ENCODE measurements at regions not wholly inside any gene's neighbourhood (a gene's known extent, or its start where the extent isn't known, plus 50 kb on each side); places are given as distances from the start of the nearest gene placed in this dataset.

DNA sequence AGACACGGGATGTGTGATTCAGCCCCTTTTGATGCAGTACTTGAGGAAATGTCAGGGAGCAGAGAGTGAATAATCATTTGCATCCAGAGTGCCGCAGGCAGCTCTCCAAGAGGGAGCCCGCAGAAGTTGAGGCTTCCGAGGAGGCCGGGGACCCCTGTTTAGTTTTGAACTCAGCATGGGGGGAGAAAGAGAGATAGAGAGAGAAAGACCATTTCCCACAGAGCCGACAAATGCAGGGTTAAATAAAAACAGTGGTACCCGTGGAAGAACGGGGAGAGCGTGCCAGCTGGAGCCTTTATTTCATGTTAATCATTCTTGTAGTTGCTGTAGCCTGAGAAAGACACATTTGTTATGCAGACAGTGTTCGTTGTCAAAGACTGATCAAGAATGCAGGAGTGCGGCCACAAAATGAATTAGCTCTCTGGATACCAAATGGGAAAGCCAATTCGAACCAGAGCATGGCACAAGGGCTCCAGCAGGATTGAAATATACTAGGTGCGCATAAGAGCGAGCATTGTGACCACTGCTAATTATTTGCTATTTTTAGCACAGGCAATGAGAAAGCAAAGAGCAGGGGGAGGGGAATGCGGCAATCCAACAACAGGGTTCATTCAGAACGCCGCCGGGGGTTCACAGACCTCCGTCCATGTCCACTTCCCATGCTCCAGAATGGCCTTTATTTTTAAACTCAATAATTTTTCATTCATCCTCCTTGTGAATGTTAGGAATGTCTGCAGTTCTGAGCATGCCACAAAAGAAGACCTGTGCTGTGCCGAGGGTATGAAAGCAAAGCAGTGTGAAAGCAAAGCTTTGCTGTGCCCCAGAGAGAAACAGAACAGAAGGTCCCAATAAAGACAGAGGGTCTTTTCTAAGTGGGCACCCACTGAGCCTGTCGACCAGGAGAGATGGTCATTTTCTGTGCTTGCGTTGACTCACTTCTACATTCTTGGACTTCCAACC lies 243.9 kb upstream of the VCX3A start:
- Mint-ChIP-seq H3K9me3 (ENCODE audit: low read depth) (no peaks in the 10 kb centered on the region), H3K27me3 (no peaks in the 10 kb centered on the region), H3K4me3 (ENCODE audit: low read depth) (peak overlapping the region; percentile 47), H3K27ac (peak overlapping the region; percentile 79), H3K36me3 (ENCODE audit: insufficient read depth) (no peaks in the 10 kb centered on the region), H3K4me1 (ENCODE audit: low read depth) (peaks cover 13% of the 10 kb centered on the region)
- no peak for DNase-seq (ENCODE audit: low spot score, unreplicated experiment)
- TF ChIP-seq, protein P1, sequence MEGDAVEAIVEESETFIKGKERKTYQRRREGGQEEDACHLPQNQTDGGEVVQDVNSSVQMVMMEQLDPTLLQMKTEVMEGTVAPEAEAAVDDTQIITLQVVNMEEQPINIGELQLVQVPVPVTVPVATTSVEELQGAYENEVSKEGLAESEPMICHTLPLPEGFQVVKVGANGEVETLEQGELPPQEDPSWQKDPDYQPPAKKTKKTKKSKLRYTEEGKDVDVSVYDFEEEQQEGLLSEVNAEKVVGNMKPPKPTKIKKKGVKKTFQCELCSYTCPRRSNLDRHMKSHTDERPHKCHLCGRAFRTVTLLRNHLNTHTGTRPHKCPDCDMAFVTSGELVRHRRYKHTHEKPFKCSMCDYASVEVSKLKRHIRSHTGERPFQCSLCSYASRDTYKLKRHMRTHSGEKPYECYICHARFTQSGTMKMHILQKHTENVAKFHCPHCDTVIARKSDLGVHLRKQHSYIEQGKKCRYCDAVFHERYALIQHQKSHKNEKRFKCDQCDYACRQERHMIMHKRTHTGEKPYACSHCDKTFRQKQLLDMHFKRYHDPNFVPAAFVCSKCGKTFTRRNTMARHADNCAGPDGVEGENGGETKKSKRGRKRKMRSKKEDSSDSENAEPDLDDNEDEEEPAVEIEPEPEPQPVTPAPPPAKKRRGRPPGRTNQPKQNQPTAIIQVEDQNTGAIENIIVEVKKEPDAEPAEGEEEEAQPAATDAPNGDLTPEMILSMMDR (IDR thresholded peaks at IDR 0.05; ENCODE audit: unreplicated experiment), result no peak

DNA sequence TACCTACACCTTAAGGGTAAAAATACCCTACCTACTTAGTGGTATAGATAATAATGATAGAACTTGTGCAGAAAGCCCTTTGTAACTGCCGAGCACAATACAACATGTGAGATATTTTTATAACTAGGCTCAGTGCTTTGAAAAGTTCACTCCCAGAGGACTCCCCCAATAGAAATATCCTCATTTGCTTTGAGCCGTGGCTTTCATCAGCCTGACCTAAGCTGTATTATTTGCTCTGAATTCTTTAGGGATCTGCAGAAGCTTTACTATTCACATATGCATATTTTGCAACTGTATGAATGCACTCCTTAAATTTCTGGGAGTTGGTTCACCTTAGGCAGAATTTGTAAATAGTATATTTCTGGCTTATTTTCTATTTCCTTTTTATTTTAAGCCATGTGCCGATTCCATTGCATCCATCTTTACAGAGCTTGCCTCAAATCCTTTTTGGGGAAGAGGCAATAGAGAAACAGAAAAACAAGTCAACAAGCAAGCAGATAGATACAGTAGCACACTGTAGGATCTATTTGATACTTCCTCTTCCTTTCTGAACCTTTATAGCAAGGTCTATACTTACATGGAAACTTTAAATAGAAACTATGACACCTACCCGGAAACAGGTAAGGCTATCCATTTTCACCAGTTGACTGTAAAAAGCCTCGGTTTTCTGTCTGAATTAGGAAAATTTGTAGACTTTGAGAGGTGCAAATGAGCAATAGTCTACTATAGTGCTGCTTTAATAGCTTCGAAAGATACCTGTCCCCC lies 242.5 kb upstream of the VCX3A start:
- Mint-ChIP-seq H3K27ac (no peak overlapping the region), H3K36me3 (ENCODE audit: insufficient read depth) (no peaks in the 10 kb centered on the region), H3K4me1 (ENCODE audit: low read depth) (peaks cover 11% of the 10 kb centered on the region), H3K9me3 (ENCODE audit: low read depth) (no peaks in the 10 kb centered on the region), H3K4me3 (ENCODE audit: low read depth) (no peak overlapping the region), H3K27me3 (no peaks in the 10 kb centered on the region)
- TF ChIP-seq, protein P1 (IDR thresholded peaks at IDR 0.05; ENCODE audit: unreplicated experiment), result no peak
- DNase-seq (ENCODE audit: low spot score, unreplicated experiment), result no peak

DNA sequence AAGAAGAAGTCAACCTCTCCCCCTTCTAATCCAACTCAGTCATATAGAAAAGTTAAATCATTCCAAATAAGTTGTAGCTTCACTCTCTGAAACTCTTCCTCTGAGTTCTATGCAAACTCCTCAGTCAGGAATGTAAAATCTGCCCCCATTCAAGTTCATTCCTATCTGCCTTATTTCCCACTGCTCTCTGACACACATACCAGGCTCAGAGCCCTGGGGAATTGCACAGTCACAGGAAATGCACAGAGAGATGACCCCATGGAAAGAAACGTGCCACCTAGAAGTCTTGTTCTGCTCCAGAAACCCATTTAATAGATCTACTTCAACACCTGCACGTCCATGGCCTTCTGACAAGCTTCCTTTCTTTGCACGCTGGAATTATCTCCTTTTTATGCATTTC lies 236.0 kb upstream of the VCX3A start:
- Mint-ChIP-seq H3K27me3 (no peaks in the 10 kb centered on the region), H3K4me1 (ENCODE audit: low read depth) (peaks cover 15% of the 10 kb centered on the region), H3K36me3 (ENCODE audit: insufficient read depth) (peaks cover 3% of the 10 kb centered on the region), H3K27ac (no peak overlapping the region), H3K4me3 (ENCODE audit: low read depth) (no peak overlapping the region), H3K9me3 (ENCODE audit: low read depth) (peaks cover 14% of the 10 kb centered on the region)
- no peak for DNase-seq (ENCODE audit: low spot score, unreplicated experiment)
- TF ChIP-seq, protein P1 (IDR thresholded peaks at IDR 0.05; ENCODE audit: unreplicated experiment), result no peak

DNA sequence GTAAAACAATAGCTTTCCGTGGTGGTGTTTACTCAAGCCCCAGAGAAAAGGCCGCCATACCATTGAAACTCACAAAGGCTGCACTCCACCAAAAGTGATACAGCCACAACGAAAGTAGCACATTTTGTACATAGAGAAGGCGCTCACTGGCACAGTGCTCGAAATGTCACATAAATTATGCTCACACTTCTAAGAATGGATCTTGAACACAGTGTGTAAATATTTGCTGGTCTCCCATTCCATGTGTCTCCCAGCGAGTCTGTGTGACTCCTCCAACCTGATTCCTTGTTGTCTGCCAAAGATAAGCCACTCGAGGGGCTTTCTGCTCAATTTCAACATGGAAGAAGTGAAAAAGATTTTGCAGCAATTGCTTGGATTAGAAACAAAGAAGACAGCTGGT lies 234.0 kb upstream of the VCX3A start:
- TF ChIP-seq, protein P1 (IDR thresholded peaks at IDR 0.05; ENCODE audit: unreplicated experiment), result no peak
- no peak for DNase-seq (ENCODE audit: low spot score, unreplicated experiment)
- Mint-ChIP-seq H3K9me3 (ENCODE audit: low read depth) (peaks cover 17% of the 10 kb centered on the region), H3K36me3 (ENCODE audit: insufficient read depth) (peaks cover 7% of the 10 kb centered on the region), H3K27ac (peak overlapping the region; percentile 94), H3K27me3 (no peaks in the 10 kb centered on the region), H3K4me3 (ENCODE audit: low read depth) (peak overlapping the region; percentile 45), H3K4me1 (ENCODE audit: low read depth) (peaks cover 15% of the 10 kb centered on the region)

DNA sequence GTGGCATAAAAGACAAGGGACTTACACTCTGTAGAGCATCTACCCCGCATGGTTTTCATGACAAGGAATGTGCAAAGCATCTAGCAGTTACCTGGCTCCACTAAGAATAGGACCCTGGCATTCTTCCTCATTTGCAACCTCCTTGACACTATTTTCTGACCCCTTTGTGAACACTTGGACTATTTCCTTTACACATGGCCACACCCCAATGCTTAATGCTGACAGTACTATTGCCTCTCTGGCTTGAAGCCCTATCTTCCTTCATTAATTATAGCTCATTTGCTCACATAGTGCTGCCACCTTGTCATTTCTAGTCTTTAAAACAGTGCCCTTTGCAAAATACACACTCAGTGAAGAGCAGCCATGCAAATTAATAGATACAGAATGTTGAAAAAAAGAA lies 226.3 kb upstream of the VCX3A start:
- Mint-ChIP-seq H3K27ac (no peak overlapping the region), H3K4me3 (ENCODE audit: low read depth) (no peak overlapping the region), H3K4me1 (ENCODE audit: low read depth) (no peaks in the 10 kb centered on the region), H3K36me3 (ENCODE audit: insufficient read depth) (peaks cover 7% of the 10 kb centered on the region), H3K9me3 (ENCODE audit: low read depth) (peaks cover 9% of the 10 kb centered on the region), H3K27me3 (no peaks in the 10 kb centered on the region)
- no peak for DNase-seq (ENCODE audit: low spot score, unreplicated experiment)
- TF ChIP-seq, protein P1 (IDR thresholded peaks at IDR 0.05; ENCODE audit: unreplicated experiment), result no peak

Data from progenitor cell of endocrine pancreas (in vitro differentiated cells).